ENCODE measurements at regions not wholly inside any gene's neighbourhood (a gene's known extent, or its start where the extent isn't known, plus 50 kb on each side); places are given as distances from the start of the nearest gene placed in this dataset.

GRCh38 chr4:162705130-162705803 lies 461.4 kb downstream of the NAF1 start:
- TF ChIP-seq, protein P1, sequence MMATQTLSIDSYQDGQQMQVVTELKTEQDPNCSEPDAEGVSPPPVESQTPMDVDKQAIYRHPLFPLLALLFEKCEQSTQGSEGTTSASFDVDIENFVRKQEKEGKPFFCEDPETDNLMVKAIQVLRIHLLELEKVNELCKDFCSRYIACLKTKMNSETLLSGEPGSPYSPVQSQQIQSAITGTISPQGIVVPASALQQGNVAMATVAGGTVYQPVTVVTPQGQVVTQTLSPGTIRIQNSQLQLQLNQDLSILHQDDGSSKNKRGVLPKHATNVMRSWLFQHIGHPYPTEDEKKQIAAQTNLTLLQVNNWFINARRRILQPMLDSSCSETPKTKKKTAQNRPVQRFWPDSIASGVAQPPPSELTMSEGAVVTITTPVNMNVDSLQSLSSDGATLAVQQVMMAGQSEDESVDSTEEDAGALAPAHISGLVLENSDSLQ (IDR thresholded peaks at IDR 0.05): no peak
- TF ChIP-seq SUZ12 (IDR thresholded peaks at IDR 0.05): no peak
- TF ChIP-seq L3MBTL2 (conservative IDR thresholded peaks at IDR 0.05): no peak
- no peak for TF ChIP-seq TARDBP (IDR thresholded peaks at IDR 0.05)
- no peak for TF ChIP-seq FOXA1 (IDR thresholded peaks at IDR 0.05)
- TF ChIP-seq ARNT (IDR thresholded peaks at IDR 0.05): no peak
- no peak for TF ChIP-seq FOXK2 (IDR thresholded peaks at IDR 0.05)
- no peak for TF ChIP-seq SP1 (IDR thresholded peaks at IDR 0.05)
- no peak for TF ChIP-seq ELF4 (IDR thresholded peaks at IDR 0.05)
- TF ChIP-seq ZNF384 (IDR thresholded peaks at IDR 0.05): no peak
- TF ChIP-seq FOXM1 (IDR thresholded peaks at IDR 0.05; ENCODE audit: borderline replicate concordance): no peak
- no peak for TF ChIP-seq HDGF (IDR thresholded peaks at IDR 0.05; ENCODE audit: borderline replicate concordance)
- no peak for TF ChIP-seq NFRKB (IDR thresholded peaks at IDR 0.05)
- TF ChIP-seq BHLHE40 (IDR thresholded peaks at IDR 0.05; ENCODE audit: borderline replicate concordance): no peak
